Activated T-cell treated with anti-CD3 and anti-CD28 coated beads, Interleukin-2, amount 50 U/mL, for 72 hours (primary cell): ENCODE measurements at regions not wholly inside any gene's neighbourhood (a gene's known extent, or its start where the extent isn't known, plus 50 kb on each side); places are given as distances from the start of the nearest gene placed in this dataset.

Experiments used
- ATAC-seq, 2 donors: fragments of 150-1000 bp; cut with Tn5 transposase; replicated peaks in 1 of 2; 2 replicates each; pipeline ENCODE4 v1.10.0; 2021; ENCODE audit warnings: moderate library complexity in 2 of 2, mild to moderate bottlenecking in 1 of 2
- DNase-seq, 2 donors: peaks; one replicate each; pipeline ENCODE4 v3.0.0; 2021 to 2022; ENCODE audit warnings: mixed read lengths in 1 of 2
- H3K27ac Mint-ChIP-seq: one replicate; pipeline ENCODE4 v1.8.0; 2022; ENCODE audit warnings: mild to moderate bottlenecking, moderate library complexity, mixed read lengths
- H3K27me3 Mint-ChIP-seq: one replicate; pipeline ENCODE4 v1.8.0; 2022; ENCODE audit warnings: low read depth, mixed read lengths
- H3K36me3 Mint-ChIP-seq, 2 donors: one replicate each; pipeline ENCODE4 v1.8.0; 2022; ENCODE audit warnings: mixed read lengths in 2 of 2, mild to moderate bottlenecking in 1 of 2; ENCODE audit not compliant: insufficient read depth in 2 of 2
- H3K4me1 Mint-ChIP-seq: one replicate; pipeline ENCODE4 v1.8.0; 2022; ENCODE audit warnings: low read depth, mixed read lengths
- H3K4me3 Mint-ChIP-seq, 2 donors: one replicate each; pipeline ENCODE4 v1.8.0; 2022; ENCODE audit warnings: mild to moderate bottlenecking in 2 of 2, mixed read lengths in 2 of 2, moderate library complexity in 2 of 2
- H3K9me3 Mint-ChIP-seq, 2 donors: one replicate each; pipeline ENCODE4 v1.8.0; 2022; ENCODE audit warnings: mixed read lengths in 2 of 2

GRCh38 chr5:31113666-31114350 is 79.7 kb upstream of the CDH6 start:
- H3K36me3 Mint-ChIP-seq = no peaks in the 10 kb centered on the region
- H3K4me1 Mint-ChIP-seq = no peaks in the 10 kb centered on the region
- DNase-seq = no peak
- H3K27me3 Mint-ChIP-seq = no peaks in the 10 kb centered on the region
- ATAC-seq = no peak
- H3K4me3 Mint-ChIP-seq = no peak overlapping the region
- H3K9me3 Mint-ChIP-seq = peaks cover 1 to 4% of the 10 kb centered on the region in 2 donors
- no peak overlapping the region for H3K27ac Mint-ChIP-seq

- Mint-ChIP-seq H3K4me1 (no peaks in the 10 kb centered on the region), H3K4me3 (no peak overlapping the region), H3K27ac (no peak overlapping the region), H3K36me3 (no peaks in the 10 kb centered on the region), H3K9me3 (peaks cover 1 to 4% of the 10 kb centered on the region in 2 donors), H3K27me3 (no peaks in the 10 kb centered on the region)
- DNase-seq = no peak
- ATAC-seq = no peak
Observed at GRCh38 chr5:31113101-31113500, 80.4 kb upstream of the CDH6 start.

- peaks cover 1 to 2% of the 10 kb centered on the region in 2 donors for H3K9me3 Mint-ChIP-seq
- no peak for ATAC-seq
- no peaks in the 10 kb centered on the region for H3K4me1 Mint-ChIP-seq
- H3K36me3 Mint-ChIP-seq = no peaks in the 10 kb centered on the region
- H3K27me3 Mint-ChIP-seq = no peaks in the 10 kb centered on the region
- H3K4me3 Mint-ChIP-seq = no peak overlapping the region
- no peak overlapping the region for H3K27ac Mint-ChIP-seq
- no peak for DNase-seq
Observed at GRCh38 chr5:31107091-31107518, 86.4 kb upstream of the CDH6 start.

- ATAC-seq (no peak), DNase-seq (no peak)
- H3K27ac Mint-ChIP-seq = no peak overlapping the region
- no peaks in the 10 kb centered on the region for H3K27me3 Mint-ChIP-seq
- H3K4me3 Mint-ChIP-seq = no peak overlapping the region
- no peaks in the 10 kb centered on the region for H3K36me3 Mint-ChIP-seq
- H3K9me3 Mint-ChIP-seq = peaks cover 0 to 2% of the 10 kb centered on the region in 2 donors
- no peaks in the 10 kb centered on the region for H3K4me1 Mint-ChIP-seq
Observed at GRCh38 chr5:31106691-31107090, 86.8 kb upstream of the CDH6 start.

- no peaks in the 10 kb centered on the region for H3K36me3 Mint-ChIP-seq
- H3K4me3 Mint-ChIP-seq = no peak overlapping the region
- no peak overlapping the region for H3K27ac Mint-ChIP-seq
- peaks cover 0 to 2% of the 10 kb centered on the region in 2 donors for H3K9me3 Mint-ChIP-seq
- no peaks in the 10 kb centered on the region for H3K27me3 Mint-ChIP-seq
- ATAC-seq (no peak), DNase-seq (no peak)
- no peaks in the 10 kb centered on the region for H3K4me1 Mint-ChIP-seq
Observed at GRCh38 chr5:31106278-31106677, 87.2 kb upstream of the CDH6 start.

GRCh38 chr5:31104775-31105174 is 88.7 kb upstream of the CDH6 start:
- DNase-seq = no peak
- no peaks in the 10 kb centered on the region for H3K36me3 Mint-ChIP-seq
- no peak overlapping the region for H3K27ac Mint-ChIP-seq
- no peak for ATAC-seq
- no peak overlapping the region for H3K4me3 Mint-ChIP-seq
- H3K4me1 Mint-ChIP-seq = no peaks in the 10 kb centered on the region
- peaks cover 0 to 2% of the 10 kb centered on the region in 2 donors for H3K9me3 Mint-ChIP-seq
- no peaks in the 10 kb centered on the region for H3K27me3 Mint-ChIP-seq

GRCh38 chr5:31100781-31101310 is 92.6 kb upstream of the CDH6 start:
- ATAC-seq (no peak), DNase-seq (no peak)
- Mint-ChIP-seq H3K27me3 (no peaks in the 10 kb centered on the region), H3K4me1 (no peaks in the 10 kb centered on the region), H3K4me3 (no peak overlapping the region), H3K9me3 (no peaks in the 10 kb centered on the region), H3K36me3 (no peaks in the 10 kb centered on the region), H3K27ac (no peak overlapping the region)

GRCh38 chr5:31100047-31100575 is 93.4 kb upstream of the CDH6 start:
- Mint-ChIP-seq H3K4me3 (no peak overlapping the region), H3K27me3 (no peaks in the 10 kb centered on the region), H3K36me3 (no peaks in the 10 kb centered on the region), H3K27ac (no peak overlapping the region), H3K9me3 (no peaks in the 10 kb centered on the region), H3K4me1 (no peaks in the 10 kb centered on the region)
- ATAC-seq = no peak
- no peak for DNase-seq

GRCh38 chr5:31098811-31099210 is 94.7 kb upstream of the CDH6 start:
- H3K27me3 Mint-ChIP-seq = no peaks in the 10 kb centered on the region
- DNase-seq (no peak), ATAC-seq (no peak)
- peaks cover 0 to 2% of the 10 kb centered on the region in 2 donors for H3K9me3 Mint-ChIP-seq
- H3K4me3 Mint-ChIP-seq = no peak overlapping the region
- H3K27ac Mint-ChIP-seq = no peak overlapping the region
- H3K4me1 Mint-ChIP-seq = no peaks in the 10 kb centered on the region
- no peaks in the 10 kb centered on the region for H3K36me3 Mint-ChIP-seq

GRCh38 chr5:31097851-31098250 is 95.6 kb upstream of the CDH6 start:
- H3K27ac Mint-ChIP-seq = no peak overlapping the region
- peaks cover 2 to 3% of the 10 kb centered on the region in 2 donors for H3K9me3 Mint-ChIP-seq
- no peak overlapping the region for H3K4me3 Mint-ChIP-seq
- ATAC-seq = no peak
- H3K4me1 Mint-ChIP-seq = no peaks in the 10 kb centered on the region
- H3K36me3 Mint-ChIP-seq = no peaks in the 10 kb centered on the region
- no peak for DNase-seq
- no peaks in the 10 kb centered on the region for H3K27me3 Mint-ChIP-seq

GRCh38 chr5:31096238-31096865 is 97.1 kb upstream of the CDH6 start:
- H3K4me3 Mint-ChIP-seq = no peak overlapping the region
- no peaks in the 10 kb centered on the region for H3K36me3 Mint-ChIP-seq
- DNase-seq (no peak), ATAC-seq (no peak)
- no peaks in the 10 kb centered on the region for H3K4me1 Mint-ChIP-seq
- H3K9me3 Mint-ChIP-seq = peaks cover 2 to 4% of the 10 kb centered on the region in 2 donors
- no peak overlapping the region for H3K27ac Mint-ChIP-seq
- H3K27me3 Mint-ChIP-seq = no peaks in the 10 kb centered on the region

GRCh38 chr5:31095796-31096195 is 97.7 kb upstream of the CDH6 start:
- ATAC-seq = no peak
- H3K4me3 Mint-ChIP-seq = no peak overlapping the region
- no peaks in the 10 kb centered on the region for H3K4me1 Mint-ChIP-seq
- no peaks in the 10 kb centered on the region for H3K27me3 Mint-ChIP-seq
- no peaks in the 10 kb centered on the region for H3K36me3 Mint-ChIP-seq
- H3K9me3 Mint-ChIP-seq = peaks cover 2 to 4% of the 10 kb centered on the region in 2 donors
- no peak for DNase-seq
- H3K27ac Mint-ChIP-seq = no peak overlapping the region

- no peak overlapping the region for H3K27ac Mint-ChIP-seq
- no peak for ATAC-seq
- H3K4me1 Mint-ChIP-seq = no peaks in the 10 kb centered on the region
- H3K4me3 Mint-ChIP-seq = no peak overlapping the region
- H3K36me3 Mint-ChIP-seq = no peaks in the 10 kb centered on the region
- no peak for DNase-seq
- H3K9me3 Mint-ChIP-seq = peaks cover 7 to 9% of the 10 kb centered on the region in 2 donors
- no peaks in the 10 kb centered on the region for H3K27me3 Mint-ChIP-seq
Observed at GRCh38 chr5:31091501-31091900, 102.0 kb upstream of the CDH6 start.
